B cell (primary cell): ENCODE measurements at regions not wholly inside any gene's neighbourhood (a gene's known extent, or its start where the extent isn't known, plus 50 kb on each side); places are given as distances from the start of the nearest gene placed in this dataset.

Experiments
- EZH2 ChIP-seq: IDR thresholded peaks from 2 replicates; pipeline ENCODE4 v1.6.1; 2012; ENCODE audit warnings: borderline replicate concordance, low read depth, mild to moderate bottlenecking, moderate library complexity, low read length; ENCODE audit not compliant: insufficient read depth, poor library complexity, severe bottlenecking
- TF ChIP-seq, protein P1 (sequence below): fragments of 200-600 bp; IDR thresholded peaks from one replicate; pipeline ENCODE4 v1.8.0; 2022; ENCODE audit warnings: antibody characterized with exemption, mild to moderate bottlenecking

DNA sequence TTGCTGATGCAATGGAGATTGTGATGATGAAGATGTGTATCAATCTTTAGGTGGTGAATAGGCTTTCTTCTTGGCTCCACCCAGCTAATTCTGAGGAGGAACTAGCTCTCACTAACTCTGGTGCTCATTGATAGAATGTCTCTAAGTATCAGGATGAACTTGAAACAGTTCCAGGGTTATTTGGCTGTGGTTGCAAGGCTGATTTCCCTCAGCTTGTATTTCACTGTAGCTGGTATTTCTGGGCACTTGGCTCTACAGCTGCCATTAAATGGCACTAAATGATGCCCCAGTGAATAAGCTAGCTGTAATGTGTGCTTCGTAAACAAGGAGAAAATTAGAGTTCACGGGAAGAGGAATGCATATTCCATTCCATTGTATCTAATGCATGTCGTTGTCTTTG lies 241.2 kb downstream of the RPIA start:
- TF ChIP-seq, protein P1, sequence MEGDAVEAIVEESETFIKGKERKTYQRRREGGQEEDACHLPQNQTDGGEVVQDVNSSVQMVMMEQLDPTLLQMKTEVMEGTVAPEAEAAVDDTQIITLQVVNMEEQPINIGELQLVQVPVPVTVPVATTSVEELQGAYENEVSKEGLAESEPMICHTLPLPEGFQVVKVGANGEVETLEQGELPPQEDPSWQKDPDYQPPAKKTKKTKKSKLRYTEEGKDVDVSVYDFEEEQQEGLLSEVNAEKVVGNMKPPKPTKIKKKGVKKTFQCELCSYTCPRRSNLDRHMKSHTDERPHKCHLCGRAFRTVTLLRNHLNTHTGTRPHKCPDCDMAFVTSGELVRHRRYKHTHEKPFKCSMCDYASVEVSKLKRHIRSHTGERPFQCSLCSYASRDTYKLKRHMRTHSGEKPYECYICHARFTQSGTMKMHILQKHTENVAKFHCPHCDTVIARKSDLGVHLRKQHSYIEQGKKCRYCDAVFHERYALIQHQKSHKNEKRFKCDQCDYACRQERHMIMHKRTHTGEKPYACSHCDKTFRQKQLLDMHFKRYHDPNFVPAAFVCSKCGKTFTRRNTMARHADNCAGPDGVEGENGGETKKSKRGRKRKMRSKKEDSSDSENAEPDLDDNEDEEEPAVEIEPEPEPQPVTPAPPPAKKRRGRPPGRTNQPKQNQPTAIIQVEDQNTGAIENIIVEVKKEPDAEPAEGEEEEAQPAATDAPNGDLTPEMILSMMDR = no peak
- no peak for TF ChIP-seq EZH2
